NCI-H187 (cell line): ENCODE measurements at regions not wholly inside any gene's neighbourhood (a gene's known extent, or its start where the extent isn't known, plus 50 kb on each side); places are given as distances from the start of the nearest gene placed in this dataset.

ENCODE experiments used
- DNase-seq, 2 experiments: peaks; one replicate each; lab custom pipeline; 2025; lab: John Stamatoyannopoulos, UW

GRCh38 chr18:2312440-2312839 is 258.9 kb downstream of the METTL4 start:
- no peak for DNase-seq

GRCh38 chr18:2313332-2313731 is 258.0 kb downstream of the METTL4 start:
- DNase-seq = no peak

- no peak for DNase-seq
Measured at GRCh38 chr18:2316082-2316750, 255.1 kb downstream of the METTL4 start.

- no peak for DNase-seq
Measured at GRCh38 chr18:2316751-2317696, 254.3 kb downstream of the METTL4 start.

GRCh38 chr18:2324459-2324858 is 246.8 kb downstream of the METTL4 start:
- DNase-seq = no peak

GRCh38 chr18:2325308-2325849 is 245.9 kb downstream of the METTL4 start:
- no peak for DNase-seq

GRCh38 chr18:2325933-2326332 is 245.4 kb downstream of the METTL4 start:
- no peak for DNase-seq

- no peak for DNase-seq
Measured at GRCh38 chr18:2326999-2327398, 244.3 kb downstream of the METTL4 start.

GRCh38 chr18:2330764-2331163 is 240.5 kb downstream of the METTL4 start:
- no peak for DNase-seq

GRCh38 chr18:2331491-2331890 is 239.8 kb downstream of the METTL4 start:
- no peak for DNase-seq

GRCh38 chr18:2336690-2337392 is 234.5 kb downstream of the METTL4 start:
- DNase-seq = no peak

GRCh38 chr18:2337552-2338141 is 233.7 kb downstream of the METTL4 start:
- DNase-seq = no peak

- DNase-seq = no peak
Measured at GRCh38 chr18:2338601-2339000, 232.7 kb downstream of the METTL4 start.

- DNase-seq = no peak
Measured at GRCh38 chr18:2340335-2340734, 231.0 kb downstream of the METTL4 start.

- no peak for DNase-seq
Measured at GRCh38 chr18:2348003-2348402, 223.3 kb downstream of the METTL4 start.

- no peak for DNase-seq
Measured at GRCh38 chr18:2351126-2351850, 220.0 kb downstream of the METTL4 start.

GRCh38 chr18:2354292-2354691 is 217.0 kb downstream of the METTL4 start:
- DNase-seq = no peak

GRCh38 chr18:2356906-2357305 is 214.4 kb downstream of the METTL4 start:
- no peak for DNase-seq

GRCh38 chr18:2360861-2361260 is 210.4 kb downstream of the METTL4 start:
- DNase-seq = no peak

- DNase-seq = no peak
Measured at GRCh38 chr18:2368102-2368501, 203.2 kb downstream of the METTL4 start.

GRCh38 chr18:2376707-2377106 is 194.6 kb downstream of the METTL4 start:
- no peak for DNase-seq
